LHCN-M2 (cell line): ENCODE measurements at regions not wholly inside any gene's neighbourhood (a gene's known extent, or its start where the extent isn't known, plus 50 kb on each side); places are given as distances from the start of the nearest gene placed in this dataset.

ENCODE experiments used
- DNase-seq: peaks from one replicate; pipeline ENCODE4 v3.0.0-alpha.2; 2012; ENCODE audit warnings: low read depth

- DNase-seq, result no peak
Measured at GRCh38 chr1:95370691-95371562, 136.9 kb downstream of the RWDD3 start.

- no peak for DNase-seq
Measured at GRCh38 chr1:95371666-95372282, 137.8 kb downstream of the RWDD3 start.

DNA sequence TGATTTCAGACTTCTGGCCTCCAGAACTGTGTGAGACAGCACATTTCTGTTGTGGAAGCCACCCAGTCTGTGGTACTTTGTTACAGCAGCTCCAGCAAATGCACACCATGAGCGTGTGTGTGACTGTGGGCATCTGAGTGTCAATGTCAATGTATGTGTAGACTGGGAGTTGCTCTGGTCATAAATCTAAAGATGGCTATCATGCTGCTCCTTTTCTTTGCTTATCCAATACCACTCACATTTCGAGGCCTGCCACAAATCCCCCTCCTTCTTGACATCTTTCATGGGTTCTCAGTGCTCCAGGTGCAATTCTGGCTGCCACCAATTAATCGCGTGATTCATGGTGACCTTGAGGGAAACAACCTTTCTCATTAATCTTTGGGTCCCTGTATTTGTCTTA lies 141.2 kb downstream of the RWDD3 start:
- DNase-seq, result no peak

GRCh38 chr1:95380909-95381308 lies 146.9 kb downstream of the RWDD3 start:
- no peak for DNase-seq

GRCh38 chr1:95382000-95382786 lies 148.2 kb downstream of the RWDD3 start:
- DNase-seq, result no peak

- no peak for DNase-seq
Measured at GRCh38 chr1:95383111-95383510, 149.1 kb downstream of the RWDD3 start.

GRCh38 chr1:95384567-95384966 lies 150.6 kb downstream of the RWDD3 start:
- no peak for DNase-seq

DNA sequence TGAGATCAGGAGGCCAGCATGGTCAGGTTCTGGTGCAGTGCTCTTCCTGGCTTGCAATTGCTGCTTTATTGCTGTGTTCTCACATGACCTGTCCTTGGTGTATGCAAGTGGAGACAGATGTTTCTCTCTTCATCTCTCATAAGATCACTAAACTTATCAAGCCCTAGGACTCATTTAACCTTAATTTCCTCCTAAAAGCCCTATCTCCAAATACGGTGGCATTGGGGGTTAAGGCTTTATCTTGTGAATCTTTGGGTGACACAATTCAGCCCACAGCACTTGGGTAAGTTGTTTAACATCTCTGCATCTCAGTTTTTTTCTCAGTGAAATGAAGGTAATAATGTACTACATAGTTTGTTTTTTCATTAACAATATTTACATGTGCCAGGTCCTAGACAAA lies 152.4 kb downstream of the RWDD3 start:
- no peak for DNase-seq

DNA sequence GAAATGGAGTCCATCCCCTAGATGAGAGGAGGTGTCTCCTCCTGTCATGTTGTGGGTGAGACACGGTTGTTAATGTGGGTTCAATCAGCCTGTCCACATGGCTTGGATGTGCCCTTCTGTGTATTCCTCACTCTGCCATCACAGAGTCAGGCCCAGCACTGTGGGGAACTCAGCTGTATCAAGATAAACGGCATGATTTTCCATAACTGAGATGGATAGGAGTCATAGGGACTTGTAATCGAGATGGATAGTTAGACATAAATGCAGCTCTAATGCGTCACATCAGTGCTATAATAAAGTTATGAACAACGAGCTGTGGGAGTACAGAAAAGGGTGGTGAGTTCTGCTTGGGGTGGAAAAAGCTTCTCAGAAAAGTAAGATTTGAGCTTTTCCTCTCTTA lies 152.9 kb downstream of the RWDD3 start:
- no peak for DNase-seq

GRCh38 chr1:95388031-95388430 lies 154.0 kb downstream of the RWDD3 start:
- DNase-seq, result no peak

DNA sequence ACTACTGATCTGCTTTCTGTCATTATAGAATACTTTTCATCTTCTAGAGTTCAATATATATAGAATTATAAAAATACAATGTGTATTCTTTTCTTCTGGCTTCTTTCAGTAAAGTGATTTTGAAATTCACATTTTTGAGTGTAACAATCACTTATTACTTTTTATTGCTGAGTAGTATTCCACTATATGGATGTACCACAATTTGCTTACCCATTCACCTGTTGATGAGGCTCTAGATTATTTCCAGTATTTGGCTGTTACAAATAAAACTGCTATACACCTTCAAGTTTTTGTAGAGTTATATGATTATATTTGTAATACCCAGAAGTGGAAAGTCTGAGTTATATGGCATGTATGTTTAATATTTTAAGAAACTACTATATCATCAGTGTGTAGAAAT lies 159.4 kb downstream of the RWDD3 start:
- no peak for DNase-seq

DNA sequence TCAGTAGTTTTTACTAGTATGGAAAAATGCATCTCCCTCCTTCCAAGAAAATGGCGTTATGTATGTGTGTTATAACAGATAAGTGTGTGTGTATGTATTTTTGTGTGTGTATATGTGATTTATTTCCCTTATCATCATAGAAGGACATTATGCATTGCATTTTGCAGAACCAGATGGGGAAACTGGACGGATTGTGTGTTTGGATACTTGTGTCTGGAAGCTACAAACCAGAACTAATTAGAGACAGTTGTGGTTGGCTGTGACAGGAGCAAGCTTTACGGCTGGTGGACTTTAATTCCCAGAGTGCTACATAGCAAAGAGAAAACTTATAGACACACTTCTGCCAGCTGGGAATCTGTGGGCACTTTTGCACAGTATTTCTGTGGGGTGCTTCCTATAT lies 162.5 kb downstream of the RWDD3 start:
- no peak for DNase-seq

GRCh38 chr1:95402780-95403179 lies 168.8 kb downstream of the RWDD3 start:
- DNase-seq, result no peak

GRCh38 chr1:95406279-95406678 lies 172.3 kb downstream of the RWDD3 start:
- no peak for DNase-seq

- DNase-seq, result no peak
Measured at GRCh38 chr1:95407131-95407885, 173.3 kb downstream of the RWDD3 start.

- no peak for DNase-seq
Measured at GRCh38 chr1:95407886-95408291, 173.9 kb downstream of the RWDD3 start.

GRCh38 chr1:95408507-95409136 lies 174.6 kb downstream of the RWDD3 start:
- DNase-seq, result no peak

GRCh38 chr1:95409276-95409675 lies 175.3 kb downstream of the RWDD3 start:
- no peak for DNase-seq

GRCh38 chr1:95409901-95410300 lies 175.9 kb downstream of the RWDD3 start:
- DNase-seq, result no peak

DNA sequence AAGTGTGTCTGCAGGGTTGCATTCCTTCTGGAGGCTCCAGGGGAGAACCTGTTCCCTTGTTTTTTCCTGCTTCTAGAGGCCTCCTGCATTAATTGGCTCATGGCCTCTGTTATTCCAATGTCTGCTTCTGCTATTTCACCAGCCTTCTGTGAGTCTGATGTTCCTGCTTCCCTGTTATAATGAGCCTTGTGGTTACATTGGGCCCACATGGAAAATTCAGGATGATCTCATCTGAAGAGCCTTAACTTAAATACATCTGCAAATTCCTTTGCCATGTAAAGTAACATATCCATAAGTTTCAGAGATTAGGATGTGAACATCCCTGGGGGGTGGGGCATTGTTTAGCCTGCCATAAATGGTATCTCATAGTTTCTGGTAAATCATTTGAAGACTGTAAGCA lies 181.1 kb downstream of the RWDD3 start:
- DNase-seq, result no peak

DNA sequence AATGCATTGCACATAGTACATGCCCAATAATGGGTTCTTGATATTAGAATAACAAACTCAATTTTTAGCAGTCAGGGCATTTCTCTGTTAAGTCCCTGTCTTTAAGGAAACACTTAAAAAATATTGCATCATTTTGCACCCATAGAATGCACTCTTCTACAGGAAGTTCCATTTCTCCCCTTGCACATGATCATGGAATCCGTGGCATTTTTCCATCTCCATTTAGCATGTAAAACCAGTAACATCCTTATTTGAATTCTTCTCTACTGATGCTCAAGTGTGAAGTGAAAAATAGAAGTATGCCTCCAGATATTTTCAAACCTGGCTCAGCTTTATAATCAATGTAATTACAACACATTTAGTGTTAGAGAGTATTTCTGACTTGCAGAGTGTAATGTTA lies 192.8 kb downstream of the RWDD3 start:
- DNase-seq, result no peak
